ENCODE measurements at regions not wholly inside any gene's neighbourhood (a gene's known extent, or its start where the extent isn't known, plus 50 kb on each side); places are given as distances from the start of the nearest gene placed in this dataset.

DNA sequence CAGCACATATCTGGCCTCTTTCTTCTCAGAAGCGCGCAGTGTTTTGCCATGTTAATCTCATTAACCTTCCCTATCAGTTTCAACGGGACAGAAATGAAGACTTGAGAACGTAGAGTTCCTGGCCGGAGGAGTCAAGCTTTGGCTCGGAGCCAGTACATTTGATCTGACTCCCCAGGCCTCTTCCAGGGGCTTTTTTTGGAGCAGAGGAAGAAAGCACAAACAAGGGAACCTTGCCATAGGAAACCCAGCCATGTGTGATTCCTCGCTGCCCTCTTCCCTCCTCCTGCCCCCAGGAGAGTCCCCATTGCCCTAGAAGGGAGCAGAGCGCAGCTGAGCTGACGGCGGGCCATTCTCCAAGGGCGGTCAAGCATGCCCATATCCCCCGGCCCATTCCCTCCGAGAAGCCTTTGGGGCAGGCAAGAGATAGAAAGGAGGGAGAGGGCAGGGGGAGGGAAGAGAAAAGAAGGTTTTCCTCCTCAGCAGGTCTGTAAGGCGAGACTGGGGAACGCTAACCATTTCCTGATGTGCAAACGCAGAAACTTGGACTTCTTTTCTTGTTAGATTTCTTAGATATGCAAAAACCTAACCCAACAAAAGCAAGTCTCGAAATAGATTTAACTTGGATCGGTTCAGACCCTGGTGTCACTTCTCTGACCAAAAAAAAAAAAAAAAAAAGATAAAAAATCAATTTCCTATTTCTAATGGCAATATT, 63.7 kb upstream of the POU3F3 start (continued):
- no peak for TF ChIP-seq NPAS2 (CRISPR knock-in tag; IDR thresholded peaks at IDR 0.05; ENCODE audit: borderline replicate concordance)
- no peak for TF ChIP-seq RNF2 (IDR thresholded peaks at IDR 0.05; ENCODE audit: borderline replicate concordance, low read depth)

DNA sequence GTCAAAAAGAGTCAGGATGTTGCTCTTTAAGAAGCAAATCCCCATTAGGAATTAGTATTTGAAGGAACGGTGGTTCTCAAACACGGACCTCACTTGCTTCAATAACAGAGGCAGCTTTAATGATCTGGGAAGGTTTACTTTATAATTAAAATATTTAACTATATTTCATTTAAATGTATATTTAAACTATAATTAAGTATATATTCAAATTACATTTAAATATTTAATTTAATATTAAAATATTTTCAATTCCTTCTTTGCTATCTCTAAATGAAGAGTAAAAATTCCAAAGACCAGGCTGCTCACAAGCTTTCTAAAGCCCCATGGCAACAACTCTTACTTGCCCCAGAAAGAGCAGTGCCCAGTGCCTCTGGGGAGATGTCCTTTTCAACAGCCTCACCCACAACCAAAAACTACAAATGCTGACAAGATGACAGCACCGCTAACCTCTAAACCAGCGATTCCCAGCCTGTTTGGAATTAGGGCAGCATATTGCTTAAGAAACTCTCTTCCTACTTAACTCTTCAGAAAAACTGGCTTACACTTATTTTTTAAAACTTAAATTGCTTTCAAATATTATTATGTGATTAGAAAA, 62.9 kb upstream of the POU3F3 start:
- WGBS (ENCODE audit: missing lambda C conversion rate), result 52% methylated on average over 4 of the region's 4 CpGs
- Histone ChIP-seq H3K4me2 (no peak overlapping the region), H3K27ac (no peak overlapping the region), H3K4me3 (no peak overlapping the region), H3K4me1 (no peaks in the 10 kb centered on the region), H3K9me3 (no peaks in the 10 kb centered on the region)
- FAIRE-seq (no peak), DNase-seq (ENCODE audit: low read depth in 1 of 2, low spot score in 1 of 2) (no peak), ATAC-seq (no peak)
- ChIA-PET POLR2A (no interaction called here), CTCF (no interaction called here)
- TF ChIP-seq RAD21 (conservative IDR thresholded peaks at IDR 0.05 in 1 of 2, IDR thresholded peaks at IDR 0.05 in 1 of 2) (no peak), RARB (CRISPR knock-in tag; IDR thresholded peaks at IDR 0.05) (no peak), ESRRA (IDR thresholded peaks at IDR 0.05; ENCODE audit: borderline replicate concordance, low read length) (no peak), SMC3 (IDR thresholded peaks at IDR 0.05) (no peak), ATOH8 (CRISPR knock-in tag; IDR thresholded peaks at IDR 0.05; ENCODE audit: low read depth) (no peak), EHMT2 (IDR thresholded peaks at IDR 0.05; ENCODE audit: low read depth) (no peak), MAZ (IDR thresholded peaks at IDR 0.05; ENCODE audit: borderline replicate concordance, low read depth, low read length) (no peak), JUN (IDR thresholded peaks at IDR 0.05) (no peak), SREBF2 (IDR thresholded peaks at IDR 0.05) (no peak), ZC3H11A (IDR thresholded peaks at IDR 0.05) (no peak), FOSL2 (IDR thresholded peaks at IDR 0.05) (no peak), FOSL2 (CRISPR knock-in tag; IDR thresholded peaks at IDR 0.05) (no peak), POLR2A (IDR thresholded peaks at IDR 0.05; ENCODE audit: low read length) (no peak), TFCP2L1 (CRISPR knock-in tag; IDR thresholded peaks at IDR 0.05) (no peak), JUNB (IDR thresholded peaks at IDR 0.05) (no peak)
- TF ChIP-seq, protein P1, sequence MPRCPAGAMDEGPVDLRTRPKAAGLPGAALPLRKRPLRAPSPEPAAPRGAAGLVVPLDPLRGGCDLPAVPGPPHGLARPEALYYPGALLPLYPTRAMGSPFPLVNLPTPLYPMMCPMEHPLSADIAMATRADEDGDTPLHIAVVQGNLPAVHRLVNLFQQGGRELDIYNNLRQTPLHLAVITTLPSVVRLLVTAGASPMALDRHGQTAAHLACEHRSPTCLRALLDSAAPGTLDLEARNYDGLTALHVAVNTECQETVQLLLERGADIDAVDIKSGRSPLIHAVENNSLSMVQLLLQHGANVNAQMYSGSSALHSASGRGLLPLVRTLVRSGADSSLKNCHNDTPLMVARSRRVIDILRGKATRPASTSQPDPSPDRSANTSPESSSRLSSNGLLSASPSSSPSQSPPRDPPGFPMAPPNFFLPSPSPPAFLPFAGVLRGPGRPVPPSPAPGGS (IDR thresholded peaks at IDR 0.05), result no peak
- TF ChIP-seq, protein P2, sequence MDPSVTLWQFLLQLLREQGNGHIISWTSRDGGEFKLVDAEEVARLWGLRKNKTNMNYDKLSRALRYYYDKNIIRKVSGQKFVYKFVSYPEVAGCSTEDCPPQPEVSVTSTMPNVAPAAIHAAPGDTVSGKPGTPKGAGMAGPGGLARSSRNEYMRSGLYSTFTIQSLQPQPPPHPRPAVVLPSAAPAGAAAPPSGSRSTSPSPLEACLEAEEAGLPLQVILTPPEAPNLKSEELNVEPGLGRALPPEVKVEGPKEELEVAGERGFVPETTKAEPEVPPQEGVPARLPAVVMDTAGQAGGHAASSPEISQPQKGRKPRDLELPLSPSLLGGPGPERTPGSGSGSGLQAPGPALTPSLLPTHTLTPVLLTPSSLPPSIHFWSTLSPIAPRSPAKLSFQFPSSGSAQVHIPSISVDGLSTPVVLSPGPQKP (IDR thresholded peaks at IDR 0.05; ENCODE audit: low read depth, low read length), result no peak
- TF ChIP-seq, protein P3, sequence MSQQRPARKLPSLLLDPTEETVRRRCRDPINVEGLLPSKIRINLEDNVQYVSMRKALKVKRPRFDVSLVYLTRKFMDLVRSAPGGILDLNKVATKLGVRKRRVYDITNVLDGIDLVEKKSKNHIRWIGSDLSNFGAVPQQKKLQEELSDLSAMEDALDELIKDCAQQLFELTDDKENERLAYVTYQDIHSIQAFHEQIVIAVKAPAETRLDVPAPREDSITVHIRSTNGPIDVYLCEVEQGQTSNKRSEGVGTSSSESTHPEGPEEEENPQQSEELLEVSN (IDR thresholded peaks at IDR 0.05; ENCODE audit: borderline replicate concordance, low read depth), result no peak
- TF ChIP-seq, protein P4, sequence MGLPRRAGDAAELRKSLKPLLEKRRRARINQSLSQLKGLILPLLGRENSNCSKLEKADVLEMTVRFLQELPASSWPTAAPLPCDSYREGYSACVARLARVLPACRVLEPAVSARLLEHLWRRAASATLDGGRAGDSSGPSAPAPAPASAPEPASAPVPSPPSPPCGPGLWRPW (IDR thresholded peaks at IDR 0.05), result no peak

DNA sequence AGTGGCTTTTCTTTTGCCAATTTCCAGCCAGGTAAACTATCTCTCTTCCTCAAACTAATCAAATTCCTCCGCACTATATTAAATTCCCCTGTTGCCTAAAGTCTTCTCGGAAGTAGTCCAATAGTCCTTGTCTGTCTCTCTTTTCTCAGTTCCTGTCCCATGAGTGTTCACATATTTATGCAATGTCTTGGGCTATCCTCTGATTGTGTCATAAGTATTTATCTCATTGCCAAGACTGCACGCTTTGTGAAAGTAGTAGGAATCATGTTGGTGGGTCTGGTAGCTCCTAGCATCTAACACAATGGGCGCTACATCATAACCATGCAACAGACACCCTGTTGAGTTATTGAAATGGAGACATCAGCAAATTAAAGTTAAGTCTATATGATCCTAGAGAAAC, 59.9 kb upstream of the POU3F3 start:
- DNase-seq (ENCODE audit: low read depth in 1 of 2, low spot score in 1 of 2) (no peak), FAIRE-seq (no peak), ATAC-seq (no peak)
- Histone ChIP-seq H3K4me1 (no peaks in the 10 kb centered on the region), H3K9me3 (no peaks in the 10 kb centered on the region), H3K4me3 (no peak overlapping the region), H3K27ac (no peak overlapping the region), H3K4me2 (no peak overlapping the region)
- ChIA-PET CTCF (no interaction called here), POLR2A (no interaction called here)
- 38% methylated on average over 4 of the region's 4 CpGs for WGBS (ENCODE audit: missing lambda C conversion rate)
- TF ChIP-seq MAFK (IDR thresholded peaks at IDR 0.05; ENCODE audit: partially characterized antibody) (no peak), ZFP36 (IDR thresholded peaks at IDR 0.05; ENCODE audit: borderline replicate concordance, partially characterized antibody) (no peak), HEYL (CRISPR knock-in tag; IDR thresholded peaks at IDR 0.05) (no peak), JUNB (IDR thresholded peaks at IDR 0.05) (no peak), EHMT2 (IDR thresholded peaks at IDR 0.05; ENCODE audit: low read depth) (no peak), RNF2 (IDR thresholded peaks at IDR 0.05; ENCODE audit: borderline replicate concordance, low read depth) (no peak), MAZ (IDR thresholded peaks at IDR 0.05; ENCODE audit: borderline replicate concordance, low read depth, low read length) (no peak), EHF (CRISPR knock-in tag; IDR thresholded peaks at IDR 0.05) (no peak), TFCP2L1 (CRISPR knock-in tag; IDR thresholded peaks at IDR 0.05) (no peak), EP300 (IDR thresholded peaks at IDR 0.05) (no peak), KDM5A (IDR thresholded peaks at IDR 0.05) (no peak), CEBPB (IDR thresholded peaks at IDR 0.05) (no peak), SMC3 (IDR thresholded peaks at IDR 0.05) (no peak), PHF8 (IDR thresholded peaks at IDR 0.05; ENCODE audit: borderline replicate concordance, low read depth) (no peak)
- TF ChIP-seq, protein P5, sequence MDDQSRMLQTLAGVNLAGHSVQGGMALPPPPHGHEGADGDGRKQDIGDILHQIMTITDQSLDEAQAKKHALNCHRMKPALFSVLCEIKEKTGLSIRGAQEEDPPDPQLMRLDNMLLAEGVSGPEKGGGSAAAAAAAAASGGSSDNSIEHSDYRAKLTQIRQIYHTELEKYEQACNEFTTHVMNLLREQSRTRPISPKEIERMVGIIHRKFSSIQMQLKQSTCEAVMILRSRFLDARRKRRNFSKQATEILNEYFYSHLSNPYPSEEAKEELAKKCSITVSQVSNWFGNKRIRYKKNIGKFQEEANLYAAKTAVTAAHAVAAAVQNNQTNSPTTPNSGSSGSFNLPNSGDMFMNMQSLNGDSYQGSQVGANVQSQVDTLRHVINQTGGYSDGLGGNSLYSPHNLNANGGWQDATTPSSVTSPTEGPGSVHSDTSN (IDR thresholded peaks at IDR 0.05), result no peak
- TF ChIP-seq, protein P1 (IDR thresholded peaks at IDR 0.05), result no peak
